Panc1 (cell line): ENCODE measurements at regions not wholly inside any gene's neighbourhood (a gene's known extent, or its start where the extent isn't known, plus 50 kb on each side); places are given as distances from the start of the nearest gene placed in this dataset.

Source experiments
- ATAC-seq: fragments of 200-7000 bp; cut with Tn5 transposase; 2 replicates; pipeline ENCODE4 v1.9.1; 2020; ENCODE audit warnings: mild to moderate bottlenecking, moderate library complexity
- BruUV-seq: library from RNA; stranded (reverse); fragments of 400-500 nt; replicated peaks from 2 replicates; lab custom pipeline; 2021; lab: Mats Ljungman, UMichigan
- CTCF ChIA-PET: fragments of 300-600 bp; sonication (Branson Sonifier 250); formaldehyde crosslinking; loops from one replicate; lab custom pipeline; 2022; ENCODE audit warnings: antibody characterized with exemption; lab: Charles Lee
- POLR2A ChIA-PET: fragments of 300-600 bp; sonication (Branson Sonifier 250); formaldehyde crosslinking; loops from one replicate; lab custom pipeline; 2022; ENCODE audit warnings: antibody characterized with exemption; lab: Charles Lee
- DNase-seq: peaks from one replicate; pipeline ENCODE4 v3.0.0-alpha.2; 2010; ENCODE audit warnings: low read depth, low spot score
- H3K27ac ChIP-seq: 2 replicates; pipeline ENCODE4 v1.5.1; 2011; ENCODE audit warnings: mild to moderate bottlenecking, low read length, inconsistent platforms
- H3K27me3 ChIP-seq: fragments of 200-500 bp; sonication (Bioruptor generic); 2 replicates; pipeline ENCODE4 v1.6.0; 2014; ENCODE audit warnings: low read length, inconsistent platforms; ENCODE audit not compliant: control insufficient read depth, insufficient read depth
- H3K36me3 ChIP-seq: fragments of 200-500 bp; sonication (Bioruptor generic); 2 replicates; pipeline ENCODE4 v1.5.1; 2014; ENCODE audit warnings: inconsistent platforms, mild to moderate bottlenecking, low read length, moderate library complexity; ENCODE audit not compliant: control insufficient read depth, insufficient read depth
- H3K4me1 ChIP-seq: 2 replicates; pipeline ENCODE4 v1.5.1; 2011; ENCODE audit warnings: inconsistent platforms, mild to moderate bottlenecking, low read length, moderate library complexity; ENCODE audit not compliant: control insufficient read depth, insufficient read depth
- H3K4me3 ChIP-seq, 2 experiments: 2 replicates each; pipeline ENCODE4 v1.5.1; 2011 to 2012; ENCODE audit warnings: low read depth in 2 of 2, low read length in 2 of 2, mild to moderate bottlenecking in 2 of 2, inconsistent platforms in 1 of 2, moderate library complexity in 1 of 2
- H3K9me3 ChIP-seq: fragments of 200-500 bp; sonication (Bioruptor generic); 2 replicates; pipeline ENCODE4 v1.5.1; 2014; ENCODE audit warnings: low read depth, mild to moderate bottlenecking, inconsistent platforms, low read length, moderate library complexity; ENCODE audit not compliant: control insufficient read depth, insufficient read depth
- POLR2AphosphoS5 ChIP-seq: IDR thresholded peaks from 2 replicates; pipeline ENCODE4 v1.6.1; 2012; ENCODE audit warnings: mild to moderate bottlenecking, low read depth, low read length, moderate library complexity
- SIN3A ChIP-seq: IDR thresholded peaks from 2 replicates; pipeline ENCODE4 v1.6.1; 2012; ENCODE audit warnings: low read depth, mild to moderate bottlenecking, low read length, moderate library complexity, borderline replicate concordance; ENCODE audit not compliant: insufficient read depth
- TCF7L2 ChIP-seq: IDR thresholded peaks from 2 replicates; pipeline ENCODE4 v1.6.1; 2011; ENCODE audit warnings: mild to moderate bottlenecking, low read depth, low read length, inconsistent platforms
- in situ Hi-C: cut with HindIII; loops from 2 replicates; pipeline ENCODE4 v1.10.0; 2016; ENCODE audit warnings: low sequenced_read_pairs, low pct_unique_long_range_greater_than_20kb
- intact Hi-C: fragments of 100-400 bp; cut with micrococcal nuclease; formaldehyde crosslinking; loops from one replicate; pipeline ENCODE4 v1.10.0; 2022; ENCODE audit not compliant: unreplicated experiment
- TF ChIP-seq, protein P1 (sequence below), 2 experiments: IDR thresholded peaks; 2 replicates each; pipeline ENCODE4 v1.6.1; 2011 to 2012; ENCODE audit warnings: low read depth in 2 of 2, control low read depth in 1 of 2, low read length in 1 of 2, mild to moderate bottlenecking in 1 of 2, moderate library complexity in 1 of 2; ENCODE audit not compliant: insufficient read depth in 1 of 2
- TF ChIP-seq, protein P2 (sequence below): fragments of 450-650 bp; IDR thresholded peaks from 2 replicates; pipeline ENCODE4 v1.5.1; 2017; ENCODE audit warnings: mild to moderate bottlenecking

DNA sequence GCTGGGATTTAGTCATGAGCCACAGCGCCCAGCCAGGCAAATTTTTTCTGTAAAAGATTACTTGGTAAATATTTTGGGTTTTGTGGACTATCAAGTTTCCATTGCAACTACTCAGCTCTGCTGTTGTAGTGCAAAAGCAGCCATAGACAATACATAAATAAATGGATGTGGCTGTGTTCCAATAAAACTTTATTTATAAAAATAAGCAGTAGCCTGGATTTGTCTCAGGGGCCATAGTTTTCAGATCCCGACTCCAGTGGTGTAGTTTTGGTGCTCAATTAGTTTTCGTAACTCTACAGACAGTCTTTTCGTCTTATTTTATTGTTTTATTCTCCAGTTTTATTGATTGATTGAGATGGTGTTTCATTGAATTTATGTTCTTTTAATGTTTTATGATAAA, 80.1 kb upstream of the IVNS1ABP start:
- intact Hi-C loops: no loop called here

DNA sequence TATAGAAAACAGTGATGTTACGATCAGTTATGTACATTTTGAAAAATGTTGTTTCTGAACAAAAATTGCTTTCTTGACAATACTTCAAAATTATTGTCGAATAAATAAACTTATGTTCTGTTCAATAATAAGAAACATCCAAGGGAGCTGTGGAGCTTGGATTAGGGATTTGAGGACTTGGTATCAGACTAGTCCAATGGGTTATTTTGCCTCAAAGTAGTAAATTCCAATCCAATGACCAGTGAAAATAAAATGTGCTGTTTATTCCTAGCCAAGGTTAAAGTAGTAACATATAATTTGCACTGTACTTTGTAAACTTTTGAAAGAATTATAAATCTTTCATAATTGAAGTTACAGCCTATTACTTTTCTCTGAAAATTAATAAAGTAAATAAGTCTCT, 79.1 kb upstream of the IVNS1ABP start:
- DNase-seq: no peak
- BruUV-seq: no TSS peak
- no peaks in the 10 kb centered on the region for H3K27me3 ChIP-seq
- no peaks in the 10 kb centered on the region for H3K4me1 ChIP-seq
- H3K9me3 ChIP-seq: no peaks in the 10 kb centered on the region
- ChIA-PET POLR2A (no interaction called here), CTCF (no interaction called here)
- no peaks in the 10 kb centered on the region for H3K36me3 ChIP-seq
- no peak overlapping the region for H3K27ac ChIP-seq
- H3K4me3 ChIP-seq: no peak overlapping the region
- TF ChIP-seq, protein P1, sequence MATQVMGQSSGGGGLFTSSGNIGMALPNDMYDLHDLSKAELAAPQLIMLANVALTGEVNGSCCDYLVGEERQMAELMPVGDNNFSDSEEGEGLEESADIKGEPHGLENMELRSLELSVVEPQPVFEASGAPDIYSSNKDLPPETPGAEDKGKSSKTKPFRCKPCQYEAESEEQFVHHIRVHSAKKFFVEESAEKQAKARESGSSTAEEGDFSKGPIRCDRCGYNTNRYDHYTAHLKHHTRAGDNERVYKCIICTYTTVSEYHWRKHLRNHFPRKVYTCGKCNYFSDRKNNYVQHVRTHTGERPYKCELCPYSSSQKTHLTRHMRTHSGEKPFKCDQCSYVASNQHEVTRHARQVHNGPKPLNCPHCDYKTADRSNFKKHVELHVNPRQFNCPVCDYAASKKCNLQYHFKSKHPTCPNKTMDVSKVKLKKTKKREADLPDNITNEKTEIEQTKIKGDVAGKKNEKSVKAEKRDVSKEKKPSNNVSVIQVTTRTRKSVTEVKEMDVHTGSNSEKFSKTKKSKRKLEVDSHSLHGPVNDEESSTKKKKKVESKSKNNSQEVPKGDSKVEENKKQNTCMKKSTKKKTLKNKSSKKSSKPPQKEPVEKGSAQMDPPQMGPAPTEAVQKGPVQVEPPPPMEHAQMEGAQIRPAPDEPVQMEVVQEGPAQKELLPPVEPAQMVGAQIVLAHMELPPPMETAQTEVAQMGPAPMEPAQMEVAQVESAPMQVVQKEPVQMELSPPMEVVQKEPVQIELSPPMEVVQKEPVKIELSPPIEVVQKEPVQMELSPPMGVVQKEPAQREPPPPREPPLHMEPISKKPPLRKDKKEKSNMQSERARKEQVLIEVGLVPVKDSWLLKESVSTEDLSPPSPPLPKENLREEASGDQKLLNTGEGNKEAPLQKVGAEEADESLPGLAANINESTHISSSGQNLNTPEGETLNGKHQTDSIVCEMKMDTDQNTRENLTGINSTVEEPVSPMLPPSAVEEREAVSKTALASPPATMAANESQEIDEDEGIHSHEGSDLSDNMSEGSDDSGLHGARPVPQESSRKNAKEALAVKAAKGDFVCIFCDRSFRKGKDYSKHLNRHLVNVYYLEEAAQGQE (IDR thresholded peaks at IDR 0.05; ENCODE audit: insufficient read depth in 1 of 2, low read depth in 2 of 2, low read length in 1 of 2): no peak
- TF ChIP-seq SIN3A: no peak
- TF ChIP-seq TCF7L2: no peak
- no peak for TF ChIP-seq POLR2AphosphoS5
- TF ChIP-seq, protein P2, sequence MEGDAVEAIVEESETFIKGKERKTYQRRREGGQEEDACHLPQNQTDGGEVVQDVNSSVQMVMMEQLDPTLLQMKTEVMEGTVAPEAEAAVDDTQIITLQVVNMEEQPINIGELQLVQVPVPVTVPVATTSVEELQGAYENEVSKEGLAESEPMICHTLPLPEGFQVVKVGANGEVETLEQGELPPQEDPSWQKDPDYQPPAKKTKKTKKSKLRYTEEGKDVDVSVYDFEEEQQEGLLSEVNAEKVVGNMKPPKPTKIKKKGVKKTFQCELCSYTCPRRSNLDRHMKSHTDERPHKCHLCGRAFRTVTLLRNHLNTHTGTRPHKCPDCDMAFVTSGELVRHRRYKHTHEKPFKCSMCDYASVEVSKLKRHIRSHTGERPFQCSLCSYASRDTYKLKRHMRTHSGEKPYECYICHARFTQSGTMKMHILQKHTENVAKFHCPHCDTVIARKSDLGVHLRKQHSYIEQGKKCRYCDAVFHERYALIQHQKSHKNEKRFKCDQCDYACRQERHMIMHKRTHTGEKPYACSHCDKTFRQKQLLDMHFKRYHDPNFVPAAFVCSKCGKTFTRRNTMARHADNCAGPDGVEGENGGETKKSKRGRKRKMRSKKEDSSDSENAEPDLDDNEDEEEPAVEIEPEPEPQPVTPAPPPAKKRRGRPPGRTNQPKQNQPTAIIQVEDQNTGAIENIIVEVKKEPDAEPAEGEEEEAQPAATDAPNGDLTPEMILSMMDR: no peak
- intact Hi-C loops (no loop called here), in situ Hi-C loops (no loop called here)
- ATAC-seq: no peak

More for the DNA sequence above, 80.1 kb upstream of the IVNS1ABP start:
- TF ChIP-seq, protein P2: no peak
- no peak for TF ChIP-seq TCF7L2
- CTCF ChIA-PET: no interaction called here
- H3K27ac ChIP-seq: no peak overlapping the region
- no peaks in the 10 kb centered on the region for H3K27me3 ChIP-seq
- in situ Hi-C loops: no loop called here
- H3K9me3 ChIP-seq: no peaks in the 10 kb centered on the region
- H3K36me3 ChIP-seq: no peaks in the 10 kb centered on the region
- no TSS peak for BruUV-seq
- ATAC-seq: no peak
- H3K4me3 ChIP-seq: no peak overlapping the region
- DNase-seq: no peak
- H3K4me1 ChIP-seq: no peaks in the 10 kb centered on the region
- POLR2A ChIA-PET: interaction anchor here (0.6 kb wide), 1 partner anchor 11 kb away, joined by 3 read pairs; no protein-coding TSS in a partner anchor
